Spleen (tissue), 11 donors: ENCODE measurements at regions not wholly inside any gene's neighbourhood (a gene's known extent, or its start where the extent isn't known, plus 50 kb on each side); places are given as distances from the start of the nearest gene placed in this dataset.
"Not testable (repeated sequence)": the region's sequence is repeated elsewhere in the genome, so short reads cannot be mapped to it uniquely, and the experiment has no call there.

Experiments used
- DNase-seq: peaks from one replicate; pipeline ENCODE4 v3.0.0-alpha.2; 2020
- H3K27ac ChIP-seq, 8 donors: fragments of 200-600 bp; sonication (generic) in 7 of 8; 1 replicate in 4 of 8; 2 replicates in 4 of 8; pipeline versions ENCODE4 v1.5.0 to v1.8.0; 2016 to 2021; ENCODE audit warnings: inconsistent platforms in 4 of 8, mild to moderate bottlenecking in 4 of 8, moderate library complexity in 1 of 8
- H3K27me3 ChIP-seq, 7 donors: fragments of 200-600 bp; sonication (generic) in 6 of 7; replicated peaks in 1 of 7; 1 replicate in 4 of 7; 2 replicates in 3 of 7; pipeline versions ENCODE4 v1.5.0 to v1.8.0; 2016 to 2021; ENCODE audit warnings: inconsistent platforms in 3 of 7, mild to moderate bottlenecking in 1 of 7
- H3K36me3 ChIP-seq, 6 donors: fragments of 200-600 bp; sonication (generic) in 5 of 6; 1 replicate in 4 of 6; 2 replicates in 2 of 6; pipeline versions ENCODE4 v1.5.0 to v1.8.0; 2016 to 2021; ENCODE audit warnings: inconsistent platforms in 2 of 6
- H3K4me1 ChIP-seq, 6 donors: fragments of 200-600 bp; sonication (generic) in 5 of 6; 1 replicate in 3 of 6; 2 replicates in 3 of 6; pipeline versions ENCODE4 v1.5.0 to v1.8.0; 2016 to 2021; ENCODE audit warnings: inconsistent platforms in 3 of 6
- H3K4me3 ChIP-seq, 8 donors: fragments of 200-600 bp; sonication (generic) in 7 of 8; 1 replicate in 4 of 8; 2 replicates in 4 of 8; pipeline versions ENCODE4 v1.5.0 to v1.8.0; 2016 to 2021; ENCODE audit warnings: inconsistent platforms in 4 of 8, mild to moderate bottlenecking in 4 of 8, moderate library complexity in 2 of 8
- H3K9me3 ChIP-seq, 8 donors: fragments of 200-600 bp; sonication (generic) in 7 of 8; 1 replicate in 4 of 8; 2 replicates in 4 of 8; pipeline versions ENCODE4 v1.5.0 to v1.8.0; 2016 to 2021; ENCODE audit warnings: inconsistent platforms in 4 of 8
- POLR2A ChIP-seq, 3 donors: fragments of 450-650 bp; IDR thresholded peaks; one replicate each; pipeline ENCODE4 v1.5.1; 2017; ENCODE audit warnings: antibody characterized with exemption in 3 of 3, mild to moderate bottlenecking in 1 of 3
- POLR2AphosphoS5 ChIP-seq, 3 donors: sonication (generic); formaldehyde crosslinking; IDR thresholded peaks; one replicate each; pipeline ENCODE4 v1.5.1; 2017; ENCODE audit warnings: antibody characterized with exemption in 3 of 3
- WGBS, 5 donors: extraction: QIAGEN DNeasy Blood & Tissue Kit in 3 of 5; methylation state at CpG; one replicate each; pipeline versions ENCODE4 v1.1.5 to v1.1.7; 2013 to 2018; 5-methylcytosine and 5-hydroxymethylcytosine counted together
- intact Hi-C: fragments of 100-400 bp; cut with DNase I; formaldehyde crosslinking; loops from one replicate; pipeline ENCODE4 v1.15.0; 2023; ENCODE audit warnings: low total_unique reads
- TF ChIP-seq, protein P1 (sequence below), 11 experiments: fragments of 200-600 bp in 7 of 11; fragments of 450-650 bp in 4 of 11; sonication (generic) in 4 of 11; IDR thresholded peaks in 8 of 11; conservative IDR thresholded peaks in 3 of 11; 1 replicate in 7 of 11; 2 replicates in 4 of 11; pipeline versions ENCODE4 v1.4.0 to v1.8.0; 2016 to 2021; ENCODE audit warnings: antibody characterized with exemption in 11 of 11, inconsistent platforms in 4 of 11, mild to moderate bottlenecking in 1 of 11
- donor health status: healthy with polysubstance abuse.
- donor health status: DM: no; HTN: no; CAD: no; lungs with moderate emphysema.
- donor health status: DM: no; HTN: no; CAD: no.
- donor health status: Bipolar disorder and iron deficiency.
- donor health status: healthy.
- donor health status: DM: no; HTN: no; CAD: no.
- donor health status: DM: yes; HTN: yes; CAD: no.

DNA sequence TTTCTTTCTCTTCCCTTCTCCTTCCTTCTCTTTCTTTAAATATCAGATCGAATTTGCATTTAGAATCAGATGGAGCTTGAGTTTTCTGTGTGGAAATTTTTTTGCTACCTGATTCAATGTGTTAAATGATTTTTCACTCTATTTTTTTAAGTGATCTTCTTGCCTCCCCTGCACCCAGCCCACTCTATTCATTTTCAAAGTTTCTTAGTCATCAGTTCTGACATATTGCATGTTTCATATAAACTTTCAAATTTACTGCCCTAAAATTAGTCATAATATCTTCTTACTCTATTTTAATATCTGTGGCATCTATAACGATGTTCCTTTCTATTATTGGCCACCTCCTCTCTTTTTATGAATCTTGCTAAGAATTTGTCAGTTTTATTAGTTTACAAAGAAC, 69.1 kb downstream of the MTNR1B start:
- DNase-seq: no peak
- Histone ChIP-seq H3K4me3 (no peak overlapping the region), H3K36me3 (no peaks in the 10 kb centered on the region), H3K4me1 (no peaks in the 10 kb centered on the region), H3K27ac (no peak overlapping the region), H3K9me3 (peaks cover 0 to 22% (median 11%) of the 10 kb centered on the region in 8 donors), H3K27me3 (no peaks in the 10 kb centered on the region)
- intact Hi-C loops: no loop called here
- WGBS, 5 donors: 52 to 72% (median 64%) methylated on average over 2 of the region's 2 CpGs
- TF ChIP-seq, protein P1, sequence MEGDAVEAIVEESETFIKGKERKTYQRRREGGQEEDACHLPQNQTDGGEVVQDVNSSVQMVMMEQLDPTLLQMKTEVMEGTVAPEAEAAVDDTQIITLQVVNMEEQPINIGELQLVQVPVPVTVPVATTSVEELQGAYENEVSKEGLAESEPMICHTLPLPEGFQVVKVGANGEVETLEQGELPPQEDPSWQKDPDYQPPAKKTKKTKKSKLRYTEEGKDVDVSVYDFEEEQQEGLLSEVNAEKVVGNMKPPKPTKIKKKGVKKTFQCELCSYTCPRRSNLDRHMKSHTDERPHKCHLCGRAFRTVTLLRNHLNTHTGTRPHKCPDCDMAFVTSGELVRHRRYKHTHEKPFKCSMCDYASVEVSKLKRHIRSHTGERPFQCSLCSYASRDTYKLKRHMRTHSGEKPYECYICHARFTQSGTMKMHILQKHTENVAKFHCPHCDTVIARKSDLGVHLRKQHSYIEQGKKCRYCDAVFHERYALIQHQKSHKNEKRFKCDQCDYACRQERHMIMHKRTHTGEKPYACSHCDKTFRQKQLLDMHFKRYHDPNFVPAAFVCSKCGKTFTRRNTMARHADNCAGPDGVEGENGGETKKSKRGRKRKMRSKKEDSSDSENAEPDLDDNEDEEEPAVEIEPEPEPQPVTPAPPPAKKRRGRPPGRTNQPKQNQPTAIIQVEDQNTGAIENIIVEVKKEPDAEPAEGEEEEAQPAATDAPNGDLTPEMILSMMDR (IDR thresholded peaks at IDR 0.05 in 8 of 11, conservative IDR thresholded peaks at IDR 0.05 in 3 of 11): no peak
- TF ChIP-seq POLR2A (IDR thresholded peaks at IDR 0.05): no peak
- TF ChIP-seq POLR2AphosphoS5 (IDR thresholded peaks at IDR 0.05): no peak

DNA sequence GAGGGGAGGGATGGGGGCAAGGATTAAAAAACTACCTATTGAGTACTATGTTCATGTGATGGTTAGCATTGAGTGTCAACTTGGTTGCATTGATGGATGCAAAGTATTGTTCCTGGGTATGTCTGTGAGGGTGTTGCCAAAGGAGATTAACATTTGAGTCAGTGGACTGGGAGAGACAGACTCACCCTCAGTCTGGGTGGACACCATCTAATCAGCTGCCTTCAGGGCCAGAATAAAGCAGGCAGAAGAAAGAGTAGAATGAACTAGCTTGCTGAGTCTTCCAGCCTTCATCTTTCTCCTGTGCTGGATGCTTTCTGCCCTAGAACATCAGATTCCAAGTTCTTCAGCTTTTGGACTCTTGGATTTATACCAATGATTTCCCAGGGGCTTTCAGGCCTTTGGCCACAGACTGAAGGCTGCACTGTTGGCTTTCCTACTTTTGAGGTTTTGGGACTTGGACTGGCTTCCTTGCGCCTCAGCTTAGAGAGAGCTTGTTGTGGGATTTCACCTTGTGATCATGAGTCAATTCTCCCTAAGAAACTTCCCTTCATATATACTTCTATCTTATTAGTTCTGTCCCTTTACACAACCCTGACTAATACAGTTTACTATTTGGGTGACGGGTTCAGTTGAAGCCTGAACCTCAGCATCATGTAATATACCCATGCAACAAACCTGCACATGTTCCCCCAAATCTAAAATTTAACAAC, 70.2 kb downstream of the MTNR1B start:
- Histone ChIP-seq H3K27me3 (no peaks in the 10 kb centered on the region), H3K4me1 (no peaks in the 10 kb centered on the region), H3K4me3 (no peak overlapping the region), H3K27ac (no peak overlapping the region), H3K9me3 (peaks cover 0 to 22% (median 11%) of the 10 kb centered on the region in 8 donors), H3K36me3 (no peaks in the 10 kb centered on the region)
- DNase-seq: no peak
- TF ChIP-seq, protein P1 (IDR thresholded peaks at IDR 0.05 in 8 of 11, conservative IDR thresholded peaks at IDR 0.05 in 3 of 11): no peak
- TF ChIP-seq POLR2A (IDR thresholded peaks at IDR 0.05) (no peak), POLR2AphosphoS5 (IDR thresholded peaks at IDR 0.05) (no peak)
- WGBS, 5 donors: 78 to 94% (median 88%) methylated on average over 2 of the region's 2 CpGs
- intact Hi-C loops: no loop called here

DNA sequence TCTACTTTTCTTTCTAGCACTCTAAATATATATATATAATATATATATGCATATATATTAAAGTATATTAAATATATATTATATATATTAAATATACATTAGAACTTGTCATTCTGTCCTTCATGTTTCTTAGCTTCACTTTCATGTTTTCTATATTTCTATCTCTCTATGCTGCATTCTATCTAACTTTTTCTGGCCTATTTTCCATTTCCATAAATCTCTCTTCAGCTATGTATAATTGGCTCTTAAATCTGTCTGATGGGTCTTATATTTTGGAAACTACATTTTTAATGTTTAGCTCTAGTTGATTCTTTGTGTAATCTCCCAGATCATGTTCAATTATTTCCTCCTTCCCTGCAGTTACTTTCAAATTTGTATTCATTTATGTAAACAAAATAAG, 72.2 kb downstream of the MTNR1B start:
- Histone ChIP-seq H3K36me3 (no peaks in the 10 kb centered on the region), H3K4me1 (no peaks in the 10 kb centered on the region), H3K9me3 (peaks cover 0 to 22% (median 9%) of the 10 kb centered on the region in 8 donors), H3K27ac (no peak overlapping the region), H3K4me3 (no peak overlapping the region), H3K27me3 (no peaks in the 10 kb centered on the region)
- TF ChIP-seq, protein P1 (IDR thresholded peaks at IDR 0.05 in 8 of 11, conservative IDR thresholded peaks at IDR 0.05 in 3 of 11): no peak
- TF ChIP-seq POLR2AphosphoS5 (IDR thresholded peaks at IDR 0.05): no peak
- TF ChIP-seq POLR2A (IDR thresholded peaks at IDR 0.05): no peak
- intact Hi-C loops: no loop called here
- DNase-seq: no peak

DNA sequence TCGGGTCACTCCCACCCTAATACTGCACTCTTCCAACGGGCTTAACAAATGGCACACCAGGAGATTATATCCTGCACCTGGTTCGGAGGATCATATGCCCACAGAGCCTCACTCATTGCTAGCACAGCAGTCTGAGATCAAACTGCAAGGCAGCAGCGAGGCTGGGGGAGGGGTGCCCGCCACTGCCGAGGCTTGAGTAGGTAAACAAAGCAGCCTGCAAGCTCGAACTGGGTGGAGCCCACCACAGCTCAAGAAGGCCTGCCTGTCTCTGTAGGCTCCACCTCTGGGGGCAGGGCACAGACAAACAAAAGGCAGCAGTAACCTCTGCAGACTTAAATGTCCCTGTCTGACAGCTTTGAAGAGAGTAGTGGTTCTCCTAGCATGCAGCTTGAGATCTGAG, 73.7 kb downstream of the MTNR1B start:
- H3K4me3 ChIP-seq, DNase-seq, H3K27me3 ChIP-seq, H3K36me3 ChIP-seq, intact Hi-C loops, H3K27ac ChIP-seq, H3K4me1 ChIP-seq: not testable (repeated sequence)
- WGBS, 5 donors: 76 to 92% (median 89%) methylated on average over 7 of the region's 7 CpGs
- H3K9me3 ChIP-seq: peaks cover 0 to 22% (median 8%) of the 10 kb centered on the region in 8 donors
